Astrocyte (in vitro differentiated cells and primary cell): ENCODE measurements at regions not wholly inside any gene's neighbourhood (a gene's known extent, or its start where the extent isn't known, plus 50 kb on each side); places are given as distances from the start of the nearest gene placed in this dataset.

Experiments used
- DNase-seq: peaks from one replicate; pipeline ENCODE4 v3.0.0-alpha.2; 2010; ENCODE audit warnings: low read depth
- FAIRE-seq: peaks from 2 replicates; lab custom pipeline; 2011; peaks lifted over from hg19 to GRCh38; lab: Jason Lieb, UNC
- H2AFZ ChIP-seq: 2 replicates; pipeline ENCODE4 v1.6.0; 2012; ENCODE audit warnings: low read depth, low read length, inconsistent platforms
- H3K27ac ChIP-seq: 2 replicates; pipeline ENCODE4 v1.5.1; 2011; ENCODE audit warnings: low read depth, low read length, inconsistent platforms
- H3K27me3 ChIP-seq: 2 replicates; pipeline ENCODE4 v1.6.0; 2011; ENCODE audit warnings: low read length, inconsistent platforms; ENCODE audit not compliant: insufficient read depth
- H3K36me3 ChIP-seq: 2 replicates; pipeline ENCODE4 v1.5.1; 2011; ENCODE audit warnings: low read length, inconsistent platforms; ENCODE audit not compliant: insufficient read depth
- H3K4me1 ChIP-seq: 2 replicates; pipeline ENCODE4 v1.5.1; 2011; ENCODE audit warnings: low read length, inconsistent platforms; ENCODE audit not compliant: insufficient read depth
- H3K4me2 ChIP-seq: 2 replicates; pipeline ENCODE4 v1.6.0; 2012; ENCODE audit warnings: low read length, inconsistent platforms
- H3K4me3 ChIP-seq: 2 replicates; pipeline ENCODE4 v1.5.1; 2011; ENCODE audit warnings: low read depth, mild to moderate bottlenecking, low read length, inconsistent platforms; ENCODE audit not compliant: insufficient read depth
- H3K79me2 ChIP-seq: 2 replicates; pipeline ENCODE4 v1.6.0; 2012; ENCODE audit warnings: mild to moderate bottlenecking, low read length, inconsistent platforms; ENCODE audit not compliant: insufficient read depth
- H3K9ac ChIP-seq: 2 replicates; pipeline ENCODE4 v1.6.0; 2012; ENCODE audit warnings: mild to moderate bottlenecking, low read length, inconsistent platforms
- H3K9me3 ChIP-seq: 2 replicates; pipeline ENCODE4 v1.5.1; 2012; ENCODE audit warnings: low read depth, mild to moderate bottlenecking, low read length, inconsistent platforms; ENCODE audit not compliant: insufficient read depth
- H4K20me1 ChIP-seq: 2 replicates; pipeline ENCODE4 v1.6.0; 2012; ENCODE audit warnings: low read length, inconsistent platforms; ENCODE audit not compliant: insufficient read depth
- H3K27ac Mint-ChIP-seq: one replicate; pipeline ENCODE4 v1.8.0; 2021; ENCODE audit warnings: mild to moderate bottlenecking, mixed read lengths; ENCODE audit not compliant: unreplicated experiment
- H3K27me3 Mint-ChIP-seq: one replicate; pipeline ENCODE4 v1.8.0; 2021; ENCODE audit warnings: low read depth, mixed read lengths; ENCODE audit not compliant: unreplicated experiment
- H3K36me3 Mint-ChIP-seq: one replicate; pipeline ENCODE4 v1.8.0; 2021; ENCODE audit warnings: low read depth, mixed read lengths; ENCODE audit not compliant: unreplicated experiment
- H3K4me1 Mint-ChIP-seq: one replicate; pipeline ENCODE4 v1.8.0; 2021; ENCODE audit warnings: low read depth, mixed read lengths; ENCODE audit not compliant: unreplicated experiment
- H3K4me3 Mint-ChIP-seq: one replicate; pipeline ENCODE4 v1.8.0; 2021; ENCODE audit warnings: mild to moderate bottlenecking, moderate library complexity, mixed read lengths; ENCODE audit not compliant: unreplicated experiment
- H3K9me3 Mint-ChIP-seq: one replicate; pipeline ENCODE4 v1.8.0; 2021; ENCODE audit warnings: mild to moderate bottlenecking, mixed read lengths; ENCODE audit not compliant: unreplicated experiment
- CTCF ChIP-seq: IDR thresholded peaks from 2 replicates; pipeline ENCODE4 v1.5.1; 2011; ENCODE audit warnings: low read depth, mild to moderate bottlenecking, inconsistent platforms, low read length, moderate library complexity; ENCODE audit not compliant: insufficient read depth
- EZH2 ChIP-seq: IDR thresholded peaks from 2 replicates; pipeline ENCODE4 v1.6.1; 2012; ENCODE audit warnings: mild to moderate bottlenecking, low read length, inconsistent platforms; ENCODE audit not compliant: insufficient read depth

- Histone ChIP-seq H3K4me1 (no peaks in the 10 kb centered on the region), H3K4me2 (no peak overlapping the region), H3K36me3 (no peaks in the 10 kb centered on the region), H4K20me1 (no peaks in the 10 kb centered on the region), H3K9ac (no peak overlapping the region), H3K9me3 (no peaks in the 10 kb centered on the region), H3K27me3 (no peaks in the 10 kb centered on the region), H3K4me3 (no peak overlapping the region), H3K27ac (no peak overlapping the region), H2AFZ (no peak overlapping the region), H3K79me2 (no peaks in the 10 kb centered on the region)
- no peak for TF ChIP-seq EZH2
- no peaks in the 10 kb centered on the region for H3K36me3 Mint-ChIP-seq
- no peak overlapping the region for H3K4me3 Mint-ChIP-seq
- no peak overlapping the region for H3K27ac Mint-ChIP-seq
- no peaks in the 10 kb centered on the region for H3K27me3 Mint-ChIP-seq
- H3K4me1 Mint-ChIP-seq: no peaks in the 10 kb centered on the region
- FAIRE-seq (no peak), DNase-seq (no peak)
- peaks cover 12% of the 10 kb centered on the region for H3K9me3 Mint-ChIP-seq
Measured at GRCh38 chr5:23840083-23840482, 332.7 kb downstream of the PRDM9 start.

- Histone ChIP-seq H3K9ac (no peak overlapping the region), H3K4me3 (no peak overlapping the region), H3K4me2 (no peak overlapping the region), H3K79me2 (no peaks in the 10 kb centered on the region), H3K27me3 (no peaks in the 10 kb centered on the region), H3K9me3 (no peaks in the 10 kb centered on the region), H4K20me1 (no peaks in the 10 kb centered on the region), H2AFZ (no peak overlapping the region), H3K4me1 (no peaks in the 10 kb centered on the region), H3K27ac (no peak overlapping the region), H3K36me3 (no peaks in the 10 kb centered on the region)
- DNase-seq (no peak), FAIRE-seq (no peak)
- Mint-ChIP-seq H3K4me3 (no peak overlapping the region), H3K27ac (no peak overlapping the region), H3K4me1 (no peaks in the 10 kb centered on the region), H3K9me3 (no peaks in the 10 kb centered on the region), H3K36me3 (no peaks in the 10 kb centered on the region), H3K27me3 (no peaks in the 10 kb centered on the region)
- TF ChIP-seq EZH2 (no peak), CTCF (no peak)
Measured at GRCh38 chr5:23864786-23865185, 357.4 kb downstream of the PRDM9 start.

- no peak for DNase-seq
- no peak for TF ChIP-seq CTCF
- TF ChIP-seq EZH2: no peak
- H3K27me3 ChIP-seq: no peaks in the 10 kb centered on the region
- H3K36me3 Mint-ChIP-seq: no peaks in the 10 kb centered on the region
- no peak overlapping the region for H3K4me3 Mint-ChIP-seq
- H3K4me3 ChIP-seq: no peak overlapping the region
- H3K9me3 Mint-ChIP-seq: peaks cover 2% of the 10 kb centered on the region
- H3K4me1 ChIP-seq: no peaks in the 10 kb centered on the region
- no peak overlapping the region for H3K27ac Mint-ChIP-seq
- H3K79me2 ChIP-seq: no peaks in the 10 kb centered on the region
- H3K9me3 ChIP-seq: no peaks in the 10 kb centered on the region
- no peaks in the 10 kb centered on the region for H4K20me1 ChIP-seq
- no peak overlapping the region for H3K27ac ChIP-seq
- H2AFZ ChIP-seq: no peak overlapping the region
- H3K36me3 ChIP-seq: no peaks in the 10 kb centered on the region
- H3K4me2 ChIP-seq: no peak overlapping the region
- H3K27me3 Mint-ChIP-seq: no peaks in the 10 kb centered on the region
- H3K9ac ChIP-seq: no peak overlapping the region
- FAIRE-seq: no peak
- H3K4me1 Mint-ChIP-seq: no peaks in the 10 kb centered on the region
Measured at GRCh38 chr5:23877847-23878246, 370.4 kb downstream of the PRDM9 start.
